ENCODE measurements at regions not wholly inside any gene's neighbourhood (a gene's known extent, or its start where the extent isn't known, plus 50 kb on each side); places are given as distances from the start of the nearest gene placed in this dataset.

DNA sequence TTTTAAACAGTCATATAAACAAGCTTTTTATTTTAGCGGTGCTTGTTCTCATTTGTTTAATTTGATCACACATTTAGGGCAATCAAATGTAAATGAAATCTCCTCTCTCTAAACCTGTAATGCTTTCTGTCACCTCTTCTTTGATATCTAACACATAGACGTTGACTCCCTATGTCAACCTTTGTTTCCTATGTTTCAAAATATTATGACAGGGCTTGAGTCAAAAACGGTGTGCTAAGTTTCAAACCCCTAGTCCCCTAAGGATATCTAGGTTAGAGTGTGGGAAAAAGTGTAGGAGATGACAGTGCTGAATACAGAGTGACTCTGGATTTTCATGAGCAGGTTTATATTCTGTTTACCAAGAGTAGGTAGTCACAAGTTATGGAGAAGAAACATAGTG, 224.0 kb upstream of the CNKSR2 start:
- Histone ChIP-seq H3K14ac (ENCODE audit: low read length) (no peak overlapping the region), H3K27ac (ENCODE audit: low read depth, low read length) (no peak overlapping the region), H3K9ac (ENCODE audit: low read length) (no peak overlapping the region), H3K36me3 (ENCODE audit: control insufficient read depth in 1 of 2, insufficient read depth in 2 of 2, low read length in 2 of 2) (no peaks in the 10 kb centered on the region), H2AK5ac (ENCODE audit: low read length) (no peak overlapping the region), H4K8ac (ENCODE audit: low read depth, low read length) (no peak overlapping the region), H3K23ac (ENCODE audit: low read length) (no peak overlapping the region), H3K4me2 (ENCODE audit: low read length) (no peak overlapping the region), H4K91ac (ENCODE audit: low read depth, low read length) (no peak overlapping the region), H3K18ac (ENCODE audit: low read length) (no peak overlapping the region), H3K79me2 (ENCODE audit: control insufficient read depth, insufficient read depth, low read length, poor library complexity) (no peaks in the 10 kb centered on the region), H3K27me3 (ENCODE audit: insufficient read depth, low read length) (no peaks in the 10 kb centered on the region), H2BK120ac (ENCODE audit: insufficient read depth, low read length, poor library complexity) (no peak overlapping the region), H2BK12ac (ENCODE audit: low read length) (no peak overlapping the region), H3K4me1 (ENCODE audit: control insufficient read depth in 1 of 2, insufficient read depth in 2 of 2, low read length in 2 of 2) (no peaks in the 10 kb centered on the region), H3K4me3 (ENCODE audit: low read depth, low read length) (no peak overlapping the region), H3K79me1 (ENCODE audit: low read length) (no peaks in the 10 kb centered on the region), H3K4ac (ENCODE audit: low read depth, low read length) (no peak overlapping the region), H2AFZ (ENCODE audit: insufficient read depth, low read length, poor library complexity) (no peak overlapping the region), H2BK5ac (ENCODE audit: low read depth, low read length, poor library complexity) (no peak overlapping the region), H3K9me3 (ENCODE audit: insufficient read depth, low read depth, low read length) (no peaks in the 10 kb centered on the region), H4K12ac (ENCODE audit: low read depth, low read length) (no peak overlapping the region)
- no peak for DNase-seq
- WGBS (ENCODE audit: extremely low coverage, insufficient coverage, insufficient read length): no CpG with 5 or more reads among the region's 3 CpGs

DNA sequence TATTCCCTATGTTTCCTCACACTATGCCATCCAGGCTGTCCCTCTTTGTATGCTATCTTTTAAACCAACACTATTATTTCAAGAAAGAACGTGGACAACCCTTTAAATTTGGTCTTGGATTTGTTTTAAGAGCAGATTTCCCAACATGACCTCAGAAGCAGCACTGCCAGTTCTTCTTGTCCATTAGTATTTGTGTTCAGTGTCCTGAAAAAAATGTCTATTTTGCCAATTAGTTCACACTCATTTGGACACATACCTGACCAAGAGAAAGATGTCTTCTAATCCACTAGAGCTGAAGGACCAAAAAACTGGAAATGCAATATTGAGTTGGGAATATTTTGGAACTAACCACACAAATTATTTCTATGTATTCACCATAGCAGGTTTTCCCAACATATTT, 223.2 kb upstream of the CNKSR2 start:
- H2BK120ac ChIP-seq (ENCODE audit: insufficient read depth, low read length, poor library complexity): no peak overlapping the region
- no peaks in the 10 kb centered on the region for H3K79me1 ChIP-seq (ENCODE audit: low read length)
- no peak overlapping the region for H2BK12ac ChIP-seq (ENCODE audit: low read length)
- DNase-seq: no peak
- no peaks in the 10 kb centered on the region for H3K9me3 ChIP-seq (ENCODE audit: insufficient read depth, low read depth, low read length)
- no peaks in the 10 kb centered on the region for H3K27me3 ChIP-seq (ENCODE audit: insufficient read depth, low read length)
- H3K23ac ChIP-seq (ENCODE audit: low read length): no peak overlapping the region
- no peak overlapping the region for H2AFZ ChIP-seq (ENCODE audit: insufficient read depth, low read length, poor library complexity)
- no peak overlapping the region for H3K4me2 ChIP-seq (ENCODE audit: low read length)
- no peak overlapping the region for H3K4ac ChIP-seq (ENCODE audit: low read depth, low read length)
- no peak overlapping the region for H4K91ac ChIP-seq (ENCODE audit: low read depth, low read length)
- no peaks in the 10 kb centered on the region for H3K36me3 ChIP-seq (ENCODE audit: control insufficient read depth in 1 of 2, insufficient read depth in 2 of 2, low read length in 2 of 2)
- no peak overlapping the region for H3K4me3 ChIP-seq (ENCODE audit: low read depth, low read length)
- no peak overlapping the region for H2BK5ac ChIP-seq (ENCODE audit: low read depth, low read length, poor library complexity)
- H3K14ac ChIP-seq (ENCODE audit: low read length): no peak overlapping the region
- no CpG with 5 or more reads among the region's 1 CpG for WGBS (ENCODE audit: extremely low coverage, insufficient coverage, insufficient read length)
- no peak overlapping the region for H4K8ac ChIP-seq (ENCODE audit: low read depth, low read length)
- no peak overlapping the region for H3K18ac ChIP-seq (ENCODE audit: low read length)
- no peaks in the 10 kb centered on the region for H3K79me2 ChIP-seq (ENCODE audit: control insufficient read depth, insufficient read depth, low read length, poor library complexity)
- no peak overlapping the region for H4K12ac ChIP-seq (ENCODE audit: low read depth, low read length)
- H3K4me1 ChIP-seq (ENCODE audit: control insufficient read depth in 1 of 2, insufficient read depth in 2 of 2, low read length in 2 of 2): no peaks in the 10 kb centered on the region
- no peak overlapping the region for H3K27ac ChIP-seq (ENCODE audit: low read depth, low read length)
- no peak overlapping the region for H2AK5ac ChIP-seq (ENCODE audit: low read length)
- H3K9ac ChIP-seq (ENCODE audit: low read length): no peak overlapping the region

DNA sequence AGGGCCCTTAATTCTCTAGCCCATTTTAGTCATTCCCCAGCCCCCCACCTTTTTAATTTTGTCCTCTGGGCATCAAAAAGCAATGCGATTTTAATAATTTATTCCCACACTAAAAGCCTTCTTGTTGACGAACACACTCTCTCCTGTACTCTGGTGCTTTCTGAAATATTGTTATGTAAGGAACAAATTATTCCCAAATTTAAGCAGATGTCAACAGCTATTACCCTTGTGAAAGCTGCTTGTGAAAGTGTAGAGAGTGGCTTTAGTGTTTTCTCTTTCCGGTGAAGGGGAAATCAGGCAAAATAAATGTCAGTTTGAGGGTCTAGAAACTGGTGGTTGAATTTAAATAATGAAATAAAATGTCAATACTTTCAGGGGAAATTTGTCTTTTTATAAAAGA, 221.2 kb upstream of the CNKSR2 start:
- H3K9me3 ChIP-seq (ENCODE audit: insufficient read depth, low read depth, low read length): no peaks in the 10 kb centered on the region
- no peak overlapping the region for H2AK5ac ChIP-seq (ENCODE audit: low read length)
- no peak overlapping the region for H3K18ac ChIP-seq (ENCODE audit: low read length)
- H3K4me1 ChIP-seq (ENCODE audit: control insufficient read depth in 1 of 2, insufficient read depth in 2 of 2, low read length in 2 of 2): no peaks in the 10 kb centered on the region
- H3K27ac ChIP-seq (ENCODE audit: low read depth, low read length): no peak overlapping the region
- WGBS (ENCODE audit: extremely low coverage, insufficient coverage, insufficient read length): no CpG with 5 or more reads among the region's 3 CpGs
- no peak for DNase-seq
- no peak overlapping the region for H3K4me3 ChIP-seq (ENCODE audit: low read depth, low read length)
- H3K4ac ChIP-seq (ENCODE audit: low read depth, low read length): no peak overlapping the region
- H2BK5ac ChIP-seq (ENCODE audit: low read depth, low read length, poor library complexity): no peak overlapping the region
- no peaks in the 10 kb centered on the region for H3K36me3 ChIP-seq (ENCODE audit: control insufficient read depth in 1 of 2, insufficient read depth in 2 of 2, low read length in 2 of 2)
- H2BK12ac ChIP-seq (ENCODE audit: low read length): no peak overlapping the region
- no peak overlapping the region for H3K4me2 ChIP-seq (ENCODE audit: low read length)
- no peak overlapping the region for H3K14ac ChIP-seq (ENCODE audit: low read length)
- no peak overlapping the region for H2BK120ac ChIP-seq (ENCODE audit: insufficient read depth, low read length, poor library complexity)
- no peak overlapping the region for H4K91ac ChIP-seq (ENCODE audit: low read depth, low read length)
- no peaks in the 10 kb centered on the region for H3K79me2 ChIP-seq (ENCODE audit: control insufficient read depth, insufficient read depth, low read length, poor library complexity)
- H4K12ac ChIP-seq (ENCODE audit: low read depth, low read length): no peak overlapping the region
- no peak overlapping the region for H3K9ac ChIP-seq (ENCODE audit: low read length)
- peaks cover under 1% of the 10 kb centered on the region for H3K79me1 ChIP-seq (ENCODE audit: low read length)
- H4K8ac ChIP-seq (ENCODE audit: low read depth, low read length): no peak overlapping the region
- H3K27me3 ChIP-seq (ENCODE audit: insufficient read depth, low read length): no peaks in the 10 kb centered on the region
- H2AFZ ChIP-seq (ENCODE audit: insufficient read depth, low read length, poor library complexity): no peak overlapping the region
- H3K23ac ChIP-seq (ENCODE audit: low read length): no peak overlapping the region

DNA sequence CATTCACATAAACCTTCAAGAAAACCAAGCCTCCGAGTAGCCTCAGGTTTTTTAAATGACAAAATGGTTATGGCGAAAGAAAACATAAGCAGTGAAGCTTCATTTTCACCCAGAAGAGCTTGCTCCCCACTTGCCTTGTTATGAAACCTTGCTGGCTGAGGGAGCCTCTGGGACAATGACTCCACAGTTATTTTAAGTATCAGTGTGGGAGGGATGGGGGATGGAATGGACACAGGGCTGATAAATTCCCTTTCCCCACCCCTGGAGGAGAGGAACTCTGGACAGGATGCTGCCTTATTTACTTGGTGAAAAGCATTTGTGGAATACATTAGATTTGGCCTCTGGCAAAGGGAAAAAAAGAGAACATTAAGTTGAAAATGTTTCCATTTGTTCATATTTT, 220.7 kb upstream of the CNKSR2 start:
- Histone ChIP-seq H3K27ac (ENCODE audit: low read depth, low read length) (no peak overlapping the region), H3K9ac (ENCODE audit: low read length) (no peak overlapping the region), H3K36me3 (ENCODE audit: control insufficient read depth in 1 of 2, insufficient read depth in 2 of 2, low read length in 2 of 2) (no peaks in the 10 kb centered on the region), H2BK12ac (ENCODE audit: low read length) (no peak overlapping the region), H3K79me2 (ENCODE audit: control insufficient read depth, insufficient read depth, low read length, poor library complexity) (no peaks in the 10 kb centered on the region), H3K23ac (ENCODE audit: low read length) (no peak overlapping the region), H3K18ac (ENCODE audit: low read length) (no peak overlapping the region), H4K8ac (ENCODE audit: low read depth, low read length) (no peak overlapping the region), H3K4ac (ENCODE audit: low read depth, low read length) (no peak overlapping the region), H2AFZ (ENCODE audit: insufficient read depth, low read length, poor library complexity) (no peak overlapping the region), H2AK5ac (ENCODE audit: low read length) (no peak overlapping the region), H3K79me1 (ENCODE audit: low read length) (peaks cover 4% of the 10 kb centered on the region), H3K9me3 (ENCODE audit: insufficient read depth, low read depth, low read length) (no peaks in the 10 kb centered on the region), H4K91ac (ENCODE audit: low read depth, low read length) (no peak overlapping the region), H3K4me3 (ENCODE audit: low read depth, low read length) (no peak overlapping the region), H2BK120ac (ENCODE audit: insufficient read depth, low read length, poor library complexity) (no peak overlapping the region), H2BK5ac (ENCODE audit: low read depth, low read length, poor library complexity) (no peak overlapping the region), H3K4me2 (ENCODE audit: low read length) (no peak overlapping the region), H3K14ac (ENCODE audit: low read length) (no peak overlapping the region), H3K4me1 (ENCODE audit: control insufficient read depth in 1 of 2, insufficient read depth in 2 of 2, low read length in 2 of 2) (no peaks in the 10 kb centered on the region), H3K27me3 (ENCODE audit: insufficient read depth, low read length) (no peaks in the 10 kb centered on the region), H4K12ac (ENCODE audit: low read depth, low read length) (no peak overlapping the region)
- WGBS (ENCODE audit: extremely low coverage, insufficient coverage, insufficient read length): no CpG with 5 or more reads among the region's 2 CpGs
- DNase-seq: no peak

DNA sequence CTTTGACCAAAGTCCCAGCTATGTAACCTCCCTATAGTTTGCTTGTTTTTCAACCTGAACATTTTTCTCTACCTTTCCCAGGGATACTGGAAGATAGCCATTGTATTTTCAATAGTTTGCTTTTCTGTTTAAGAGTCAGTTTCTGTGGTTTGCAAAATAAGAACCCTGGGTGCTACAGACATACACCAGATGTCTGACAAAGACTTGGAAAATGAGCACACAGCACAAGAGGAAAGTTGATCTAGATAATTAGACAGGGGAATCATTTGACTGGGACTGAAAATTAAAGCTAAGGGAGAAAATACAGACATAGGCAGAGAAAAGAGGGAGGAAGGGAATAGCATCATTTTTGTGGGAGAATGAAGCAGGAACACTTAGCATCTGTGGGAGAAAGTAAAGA, 218.3 kb upstream of the CNKSR2 start:
- no peak overlapping the region for H3K4me3 ChIP-seq (ENCODE audit: low read depth, low read length)
- H3K9ac ChIP-seq (ENCODE audit: low read length): no peak overlapping the region
- no peak overlapping the region for H4K12ac ChIP-seq (ENCODE audit: low read depth, low read length)
- no peak overlapping the region for H3K4ac ChIP-seq (ENCODE audit: low read depth, low read length)
- no peaks in the 10 kb centered on the region for H3K79me2 ChIP-seq (ENCODE audit: control insufficient read depth, insufficient read depth, low read length, poor library complexity)
- H3K23ac ChIP-seq (ENCODE audit: low read length): no peak overlapping the region
- H2BK5ac ChIP-seq (ENCODE audit: low read depth, low read length, poor library complexity): no peak overlapping the region
- no peak overlapping the region for H2BK12ac ChIP-seq (ENCODE audit: low read length)
- no peak overlapping the region for H3K18ac ChIP-seq (ENCODE audit: low read length)
- H3K79me1 ChIP-seq (ENCODE audit: low read length): peaks cover 4% of the 10 kb centered on the region
- peak overlapping the region; percentile 61 for H3K27ac ChIP-seq (ENCODE audit: low read depth, low read length)
- no peak overlapping the region for H3K4me2 ChIP-seq (ENCODE audit: low read length)
- no peaks in the 10 kb centered on the region for H3K36me3 ChIP-seq (ENCODE audit: control insufficient read depth in 1 of 2, insufficient read depth in 2 of 2, low read length in 2 of 2)
- H4K8ac ChIP-seq (ENCODE audit: low read depth, low read length): no peak overlapping the region
- DNase-seq: no peak
- no peaks in the 10 kb centered on the region for H3K9me3 ChIP-seq (ENCODE audit: insufficient read depth, low read depth, low read length)
- no peak overlapping the region for H2BK120ac ChIP-seq (ENCODE audit: insufficient read depth, low read length, poor library complexity)
- H3K14ac ChIP-seq (ENCODE audit: low read length): no peak overlapping the region
- no peak overlapping the region for H2AK5ac ChIP-seq (ENCODE audit: low read length)
- H4K91ac ChIP-seq (ENCODE audit: low read depth, low read length): no peak overlapping the region
- no peaks in the 10 kb centered on the region for H3K27me3 ChIP-seq (ENCODE audit: insufficient read depth, low read length)
- no peaks in the 10 kb centered on the region for H3K4me1 ChIP-seq (ENCODE audit: control insufficient read depth in 1 of 2, insufficient read depth in 2 of 2, low read length in 2 of 2)
- H2AFZ ChIP-seq (ENCODE audit: insufficient read depth, low read length, poor library complexity): no peak overlapping the region

All from trophoblast cell (in vitro differentiated cells and primary cell).